ENCODE measurements at regions not wholly inside any gene's neighbourhood (a gene's known extent, or its start where the extent isn't known, plus 50 kb on each side); places are given as distances from the start of the nearest gene placed in this dataset.
A peak's percentile ranks its signal among the peaks of the same experiment; 100 is the strongest.

DNA sequence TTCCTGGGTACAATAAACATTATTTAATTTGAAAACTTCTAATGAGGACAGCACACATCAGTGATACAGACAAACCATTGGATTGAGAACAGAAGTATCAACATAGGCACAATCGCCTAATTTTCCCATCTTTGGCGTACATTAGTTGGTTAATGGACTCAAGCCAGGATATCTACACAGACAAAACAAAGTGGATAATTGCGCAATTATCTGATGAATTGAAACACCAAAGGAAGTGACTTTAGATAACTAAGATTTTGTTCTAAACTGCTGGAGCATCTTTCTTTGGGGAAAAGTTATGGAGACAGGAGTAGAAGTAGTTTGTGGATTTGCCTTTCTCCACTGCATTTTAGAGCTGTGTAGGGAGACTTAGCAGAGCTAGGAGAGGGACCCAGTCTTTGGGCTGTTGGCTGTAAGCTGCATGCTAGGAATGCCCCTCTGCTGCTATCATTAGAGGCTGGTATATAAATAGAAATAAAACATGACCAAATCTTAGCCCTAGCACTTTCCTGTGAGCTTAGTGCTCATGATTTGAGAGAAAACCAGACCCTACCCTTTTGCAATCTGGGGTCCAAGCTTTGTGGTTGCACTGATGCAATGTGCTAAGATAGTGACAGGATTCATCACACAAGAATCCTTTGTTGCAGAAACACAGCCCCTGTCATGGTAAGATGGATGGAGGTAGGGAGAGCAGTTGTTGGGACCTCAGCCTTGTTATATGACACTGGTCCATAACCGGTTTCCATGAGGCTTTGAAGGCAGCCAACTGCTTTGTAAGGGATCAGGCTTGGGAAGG is 264.5 kb upstream of the PIK3C3 start:
- TF ChIP-seq, protein P1, sequence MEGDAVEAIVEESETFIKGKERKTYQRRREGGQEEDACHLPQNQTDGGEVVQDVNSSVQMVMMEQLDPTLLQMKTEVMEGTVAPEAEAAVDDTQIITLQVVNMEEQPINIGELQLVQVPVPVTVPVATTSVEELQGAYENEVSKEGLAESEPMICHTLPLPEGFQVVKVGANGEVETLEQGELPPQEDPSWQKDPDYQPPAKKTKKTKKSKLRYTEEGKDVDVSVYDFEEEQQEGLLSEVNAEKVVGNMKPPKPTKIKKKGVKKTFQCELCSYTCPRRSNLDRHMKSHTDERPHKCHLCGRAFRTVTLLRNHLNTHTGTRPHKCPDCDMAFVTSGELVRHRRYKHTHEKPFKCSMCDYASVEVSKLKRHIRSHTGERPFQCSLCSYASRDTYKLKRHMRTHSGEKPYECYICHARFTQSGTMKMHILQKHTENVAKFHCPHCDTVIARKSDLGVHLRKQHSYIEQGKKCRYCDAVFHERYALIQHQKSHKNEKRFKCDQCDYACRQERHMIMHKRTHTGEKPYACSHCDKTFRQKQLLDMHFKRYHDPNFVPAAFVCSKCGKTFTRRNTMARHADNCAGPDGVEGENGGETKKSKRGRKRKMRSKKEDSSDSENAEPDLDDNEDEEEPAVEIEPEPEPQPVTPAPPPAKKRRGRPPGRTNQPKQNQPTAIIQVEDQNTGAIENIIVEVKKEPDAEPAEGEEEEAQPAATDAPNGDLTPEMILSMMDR (IDR thresholded peaks at IDR 0.05; ENCODE audit: insufficient read depth, low read depth, low read length): no peak
- peak; percentile 31 for DNase-seq (ENCODE audit: low read depth)

DNA sequence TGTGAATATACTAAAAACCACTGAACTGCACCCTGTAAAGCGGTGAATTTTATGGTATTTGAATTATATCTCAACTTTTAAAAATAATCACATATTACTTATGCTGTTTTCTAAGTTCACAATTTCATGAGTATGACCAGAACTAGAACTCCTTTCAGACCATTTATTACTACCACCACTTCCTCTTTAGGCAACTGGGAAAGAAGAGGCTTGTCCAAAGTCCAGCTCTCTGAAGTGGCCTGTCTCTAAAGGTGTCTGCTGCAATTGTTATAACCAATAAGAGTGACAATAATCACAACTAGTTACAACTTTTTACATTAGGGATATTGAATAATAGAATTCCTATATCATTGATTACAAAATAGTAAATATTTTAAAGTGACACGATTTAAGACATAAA is 267.9 kb upstream of the PIK3C3 start:
- DNase-seq (ENCODE audit: low read depth): no peak
- TF ChIP-seq, protein P1 (IDR thresholded peaks at IDR 0.05; ENCODE audit: insufficient read depth, low read depth, low read length): no peak
- no peak overlapping the region for H3K4me3 ChIP-seq (ENCODE audit: low read depth, low read length)

More for the DNA sequence above, 264.5 kb upstream of the PIK3C3 start:
- H3K4me3 ChIP-seq (ENCODE audit: low read depth, low read length): no peak overlapping the region

DNA sequence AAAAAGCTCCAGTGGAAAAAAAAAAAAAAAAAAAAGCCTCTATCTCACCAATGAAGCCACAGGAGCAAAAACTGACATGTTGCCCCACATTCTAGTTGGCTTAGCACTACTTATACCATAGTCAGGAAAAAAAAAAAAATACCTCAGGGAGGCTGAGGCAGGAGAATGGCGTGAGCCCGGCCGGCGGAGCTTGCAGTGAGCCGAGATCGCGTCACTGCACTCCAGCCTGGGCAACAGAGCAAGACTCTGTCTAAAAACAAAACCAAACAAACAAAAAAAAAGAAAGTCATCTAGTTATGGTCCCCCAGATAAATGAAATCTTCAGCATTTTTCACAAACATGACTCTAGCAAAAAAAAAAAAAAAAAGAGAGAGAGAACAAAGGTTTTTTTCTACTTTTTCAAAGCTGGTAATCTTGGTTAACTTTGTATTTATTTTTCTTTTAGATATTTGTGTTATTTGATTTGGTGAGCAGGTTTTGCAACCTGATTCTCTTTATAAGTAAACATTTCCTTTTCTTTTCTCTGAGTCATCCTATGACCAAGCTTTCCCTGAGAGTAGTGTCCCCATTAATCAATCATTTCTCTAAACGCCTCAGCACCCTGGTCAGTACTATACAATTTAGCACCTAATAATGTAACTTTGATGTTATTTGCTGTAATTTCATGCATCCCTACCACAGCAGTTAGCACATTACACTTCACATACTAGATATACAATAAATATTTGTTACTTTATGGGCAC is 273.7 kb upstream of the PIK3C3 start:
- no peak for DNase-seq (ENCODE audit: low read depth)
- no peak overlapping the region for H3K4me3 ChIP-seq (ENCODE audit: low read depth, low read length)
- TF ChIP-seq, protein P1 (IDR thresholded peaks at IDR 0.05; ENCODE audit: insufficient read depth, low read depth, low read length): no peak

DNA sequence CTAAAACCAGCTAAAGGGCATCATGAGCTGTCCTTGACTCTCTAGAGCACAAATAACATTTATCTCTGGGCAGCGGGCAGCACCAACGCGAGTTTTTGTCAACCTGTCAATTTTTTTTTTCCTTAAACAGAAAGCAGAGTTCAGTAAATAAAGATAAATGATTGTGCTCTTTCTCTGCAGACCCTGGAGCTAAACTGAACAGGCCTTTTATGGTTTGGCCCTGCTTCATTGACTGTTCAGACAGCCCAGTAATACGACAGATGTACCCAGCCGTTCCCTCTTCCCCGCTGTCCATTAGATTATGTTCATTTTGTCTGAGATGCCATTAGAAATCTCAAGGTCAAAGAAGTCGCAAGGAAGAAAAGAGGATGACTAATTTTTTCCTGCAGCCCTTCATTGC is 280.5 kb upstream of the PIK3C3 start:
- H3K4me3 ChIP-seq (ENCODE audit: low read depth, low read length): no peak overlapping the region
- TF ChIP-seq, protein P1 (IDR thresholded peaks at IDR 0.05; ENCODE audit: insufficient read depth, low read depth, low read length): no peak
- DNase-seq (ENCODE audit: low read depth): no peak

DNA sequence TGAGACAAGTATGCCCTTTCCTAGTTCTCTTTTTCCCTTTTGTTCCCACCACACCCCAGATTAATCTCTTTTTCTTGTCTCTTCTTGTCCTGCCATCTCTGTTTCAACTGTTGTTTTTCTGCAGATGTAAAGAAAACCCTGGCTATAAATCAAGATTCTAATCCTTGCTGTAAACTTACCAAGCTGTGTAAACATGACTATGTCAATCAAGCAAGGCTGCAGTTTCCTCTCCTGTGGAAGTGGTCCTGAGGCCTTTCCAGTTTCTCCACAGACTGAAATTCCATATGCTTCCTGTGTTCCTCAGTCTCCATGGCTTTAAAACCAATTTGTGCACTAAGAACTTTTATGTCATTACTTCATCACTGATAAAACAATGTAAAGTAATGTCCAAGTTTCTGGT is 288.8 kb upstream of the PIK3C3 start:
- no peak overlapping the region for H3K4me3 ChIP-seq (ENCODE audit: low read depth, low read length)
- no peak for DNase-seq (ENCODE audit: low read depth)
- TF ChIP-seq, protein P1 (IDR thresholded peaks at IDR 0.05; ENCODE audit: insufficient read depth, low read depth, low read length): no peak

DNA sequence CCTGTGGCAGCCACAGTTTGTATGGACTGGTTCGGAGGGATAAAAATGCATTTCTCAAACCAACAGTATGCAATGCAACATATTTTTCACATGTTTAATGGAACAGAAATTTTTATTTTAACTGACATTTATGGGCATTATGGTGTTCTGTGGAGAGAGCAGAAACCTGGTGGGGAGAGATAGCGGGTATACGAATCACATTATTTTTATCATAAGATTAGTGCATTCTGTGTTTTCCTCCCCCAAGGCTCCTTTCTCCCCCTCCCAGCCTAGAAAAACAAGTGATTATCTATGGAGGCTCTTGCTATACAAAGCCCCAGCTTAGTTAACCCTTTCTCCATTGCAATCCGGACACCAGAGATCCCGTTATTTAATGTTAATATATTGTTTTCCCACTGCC is 289.8 kb upstream of the PIK3C3 start:
- no peak overlapping the region for H3K4me3 ChIP-seq (ENCODE audit: low read depth, low read length)
- no peak for DNase-seq (ENCODE audit: low read depth)
- TF ChIP-seq, protein P1 (IDR thresholded peaks at IDR 0.05; ENCODE audit: insufficient read depth, low read depth, low read length): no peak

Measured in fibroblast of villous mesenchyme (primary cell).